ENCODE measurements at regions not wholly inside any gene's neighbourhood (a gene's known extent, or its start where the extent isn't known, plus 50 kb on each side); places are given as distances from the start of the nearest gene placed in this dataset.
A peak's percentile ranks its signal among the peaks of the same experiment; 100 is the strongest.
"Not testable (repeated sequence)": the region's sequence is repeated elsewhere in the genome, so short reads cannot be mapped to it uniquely, and the experiment has no call there.

- DNase-seq (ENCODE audit: extremely low read depth, low read depth, low spot score) = peak; percentile 22
Observed at GRCh38 chr4:138348055-138348454, 105.9 kb upstream of the SLC7A11 start.

GRCh38 chr4:138347561-138347960, 105.4 kb upstream of the SLC7A11 start:
- no peak for DNase-seq (ENCODE audit: extremely low read depth, low read depth, low spot score)

- DNase-seq (ENCODE audit: extremely low read depth, low read depth, low spot score) = no peak
Observed at GRCh38 chr4:138344851-138345250, 102.7 kb upstream of the SLC7A11 start.

- no peak for DNase-seq (ENCODE audit: extremely low read depth, low read depth, low spot score)
Observed at GRCh38 chr4:138344054-138344453, 101.9 kb upstream of the SLC7A11 start.

- no peak for DNase-seq (ENCODE audit: extremely low read depth, low read depth, low spot score)
Observed at GRCh38 chr4:138341739-138342415, 99.7 kb upstream of the SLC7A11 start.

- DNase-seq (ENCODE audit: extremely low read depth, low read depth, low spot score) = no peak
Observed at GRCh38 chr4:138338840-138339239, 96.7 kb upstream of the SLC7A11 start.

- DNase-seq (ENCODE audit: extremely low read depth, low read depth, low spot score) = not testable (repeated sequence)
Observed at GRCh38 chr4:138338222-138338621, 96.1 kb upstream of the SLC7A11 start.

GRCh38 chr4:138334346-138335016, 92.3 kb upstream of the SLC7A11 start:
- no peak for DNase-seq (ENCODE audit: extremely low read depth, low read depth, low spot score)

GRCh38 chr4:138332415-138332814, 90.3 kb upstream of the SLC7A11 start:
- DNase-seq (ENCODE audit: extremely low read depth, low read depth, low spot score) = not testable (repeated sequence)

GRCh38 chr4:138330531-138330930, 88.4 kb upstream of the SLC7A11 start:
- DNase-seq (ENCODE audit: extremely low read depth, low read depth, low spot score) = no peak

- DNase-seq (ENCODE audit: extremely low read depth, low read depth, low spot score) = no peak
Observed at GRCh38 chr4:138329506-138330070, 87.4 kb upstream of the SLC7A11 start.

GRCh38 chr4:138327338-138327737, 85.2 kb upstream of the SLC7A11 start:
- no peak for DNase-seq (ENCODE audit: extremely low read depth, low read depth, low spot score)

- DNase-seq (ENCODE audit: extremely low read depth, low read depth, low spot score) = no peak
Observed at GRCh38 chr4:138320831-138321230, 78.7 kb upstream of the SLC7A11 start.

GRCh38 chr4:138320030-138320429, 77.9 kb upstream of the SLC7A11 start:
- no peak for DNase-seq (ENCODE audit: extremely low read depth, low read depth, low spot score)

- DNase-seq (ENCODE audit: extremely low read depth, low read depth, low spot score) = no peak
Observed at GRCh38 chr4:138317175-138317748, 75.1 kb upstream of the SLC7A11 start.

GRCh38 chr4:138312536-138312911, 70.4 kb upstream of the SLC7A11 start:
- no peak for DNase-seq (ENCODE audit: extremely low read depth, low read depth, low spot score)

- DNase-seq (ENCODE audit: extremely low read depth, low read depth, low spot score) = no peak
Observed at GRCh38 chr4:138311771-138312535, 69.8 kb upstream of the SLC7A11 start.

GRCh38 chr4:138310991-138311390, 68.8 kb upstream of the SLC7A11 start:
- no peak for DNase-seq (ENCODE audit: extremely low read depth, low read depth, low spot score)

- no peak for DNase-seq (ENCODE audit: extremely low read depth, low read depth, low spot score)
Observed at GRCh38 chr4:138310498-138310897, 68.3 kb upstream of the SLC7A11 start.

GRCh38 chr4:138308356-138308755, 66.2 kb upstream of the SLC7A11 start:
- DNase-seq (ENCODE audit: extremely low read depth, low read depth, low spot score) = no peak

- DNase-seq (ENCODE audit: extremely low read depth, low read depth, low spot score) = no peak
Observed at GRCh38 chr4:138307319-138307718, 65.2 kb upstream of the SLC7A11 start.
